GM23248 (cell line): ENCODE measurements at regions not wholly inside any gene's neighbourhood (a gene's known extent, or its start where the extent isn't known, plus 50 kb on each side); places are given as distances from the start of the nearest gene placed in this dataset.

Experiments used
- EZH2 ChIP-seq: fragments of 200-600 bp; sonication (generic); IDR thresholded peaks from 2 replicates; pipeline ENCODE4 v1.6.1; 2018; ENCODE audit warnings: antibody characterized with exemption, mild to moderate bottlenecking; ENCODE audit not compliant: insufficient read depth, poor library complexity, severe bottlenecking
- EZH2phosphoT487 ChIP-seq: fragments of 200-600 bp; sonication (generic); IDR thresholded peaks from 2 replicates; pipeline ENCODE4 v1.6.1; 2018; ENCODE audit warnings: antibody characterized with exemption, moderate library complexity, mild to moderate bottlenecking, low read depth; ENCODE audit not compliant: insufficient read depth

DNA sequence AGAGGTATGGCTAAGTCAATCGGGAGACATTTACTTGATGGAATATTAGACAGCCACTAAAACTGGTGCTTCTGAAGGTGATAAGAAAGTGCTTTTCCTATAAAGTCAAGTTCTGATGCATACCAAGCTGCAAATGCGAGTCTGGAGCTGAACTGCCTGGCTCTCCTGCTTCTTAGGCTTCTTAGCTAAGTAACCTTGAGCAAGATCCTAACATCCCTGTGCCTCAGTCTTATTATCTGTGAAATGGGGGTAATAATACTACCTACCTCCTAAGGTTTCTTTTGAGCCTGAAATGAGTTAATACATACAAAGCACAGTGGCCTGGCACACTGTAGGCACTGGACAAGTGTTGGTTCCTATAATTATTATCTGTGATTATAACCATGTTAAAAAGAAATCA is 64.5 kb downstream of the ZIC5 start:
- TF ChIP-seq EZH2, result no peak
- TF ChIP-seq EZH2phosphoT487, result no peak
